Cardiac fibroblast (primary cell): ENCODE measurements at regions not wholly inside any gene's neighbourhood (a gene's known extent, or its start where the extent isn't known, plus 50 kb on each side); places are given as distances from the start of the nearest gene placed in this dataset.

Source experiments
- DNase-seq, 2 donors: peaks; one replicate each; pipeline versions ENCODE4 v3.0.0 to v3.0.0-alpha.2; 2010; ENCODE audit warnings: low read depth in 2 of 2
- H3K4me3 ChIP-seq, 2 donors: replicated peaks in 1 of 2; 1 replicate in 1 of 2; 2 replicates in 1 of 2; pipeline ENCODE4 v1.5.1; 2011; ENCODE audit warnings: low read depth in 2 of 2, low read length in 2 of 2, mild to moderate bottlenecking in 2 of 2, moderate library complexity in 1 of 2
- CTCF ChIP-seq: IDR thresholded peaks from one replicate; pipeline ENCODE4 v1.5.1; 2011; ENCODE audit warnings: low read depth, mild to moderate bottlenecking, low read length, inconsistent platforms

GRCh38 chr9:21609506-21609905 lies 127.4 kb upstream of the IFNE start:
- no peak for TF ChIP-seq CTCF
- DNase-seq, result peak in 1 of 2 donors; percentile 24

DNA sequence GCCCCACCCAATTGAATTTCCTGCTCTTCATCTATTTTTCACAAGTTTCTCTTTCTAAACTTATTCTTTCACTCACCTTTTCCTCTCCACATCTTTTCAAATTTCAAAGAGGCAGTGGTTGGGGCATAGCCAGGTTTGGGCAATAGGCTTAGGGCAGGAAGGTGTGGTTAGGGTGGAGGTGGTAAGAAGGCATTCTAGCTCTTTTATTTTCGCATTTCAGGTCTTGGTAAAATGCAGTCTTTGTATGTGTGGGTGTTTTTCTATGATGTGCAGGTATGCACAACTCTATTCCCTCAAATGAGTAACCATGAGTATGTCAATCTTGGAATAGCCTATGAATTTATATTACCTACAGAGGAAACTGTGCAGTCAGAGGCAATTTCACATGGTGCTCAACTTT lies 129.8 kb upstream of the IFNE start:
- no peak for DNase-seq
- H3K4me3 ChIP-seq, result no peak overlapping the region
- no peak for TF ChIP-seq CTCF

More at GRCh38 chr9:21609506-21609905, 127.4 kb upstream of the IFNE start:
- no peak overlapping the region for H3K4me3 ChIP-seq

- no peak for DNase-seq
- H3K4me3 ChIP-seq, result no peak overlapping the region
- no peak for TF ChIP-seq CTCF
These were observed 132.9 kb upstream of the IFNE start for GRCh38 chr9:21615018-21615417.

- peak in 1 of 2 donors; percentile 27 for DNase-seq
- H3K4me3 ChIP-seq, result no peak overlapping the region
- TF ChIP-seq CTCF, result no peak
These were observed 133.3 kb upstream of the IFNE start for GRCh38 chr9:21615446-21615845.

DNA sequence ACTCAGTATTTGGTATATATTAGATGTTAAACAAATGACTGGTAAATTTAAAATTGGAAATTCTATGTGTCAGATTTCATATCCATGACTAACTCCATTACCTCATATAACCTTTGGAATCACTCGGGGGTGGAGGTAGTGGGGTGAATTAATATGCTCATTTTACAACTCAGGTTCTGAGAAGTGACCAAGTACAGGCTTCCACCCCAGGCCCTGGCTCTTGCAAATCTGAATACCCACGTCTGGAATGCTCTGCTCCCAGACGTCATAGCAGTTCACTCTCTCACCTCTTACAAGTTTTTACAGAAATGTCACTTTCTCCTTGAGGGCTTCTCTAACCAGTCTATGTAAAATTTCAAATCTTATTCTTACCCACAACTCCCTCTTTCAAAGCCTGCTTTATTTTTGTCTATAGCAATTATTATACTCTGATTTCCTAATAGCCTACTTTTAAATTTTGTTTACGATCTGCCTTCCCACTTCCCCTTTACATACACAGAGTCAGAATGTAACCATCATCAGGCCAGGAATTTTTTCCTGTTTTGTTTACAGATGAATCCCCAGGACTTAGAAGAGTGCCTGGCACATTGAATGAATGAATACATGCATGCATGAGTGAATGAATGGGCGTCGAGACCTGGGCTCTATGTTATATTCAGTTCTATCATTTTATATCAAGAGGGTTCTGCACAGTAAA lies 134.1 kb upstream of the IFNE start:
- H3K4me3 ChIP-seq, result no peak overlapping the region

DNA sequence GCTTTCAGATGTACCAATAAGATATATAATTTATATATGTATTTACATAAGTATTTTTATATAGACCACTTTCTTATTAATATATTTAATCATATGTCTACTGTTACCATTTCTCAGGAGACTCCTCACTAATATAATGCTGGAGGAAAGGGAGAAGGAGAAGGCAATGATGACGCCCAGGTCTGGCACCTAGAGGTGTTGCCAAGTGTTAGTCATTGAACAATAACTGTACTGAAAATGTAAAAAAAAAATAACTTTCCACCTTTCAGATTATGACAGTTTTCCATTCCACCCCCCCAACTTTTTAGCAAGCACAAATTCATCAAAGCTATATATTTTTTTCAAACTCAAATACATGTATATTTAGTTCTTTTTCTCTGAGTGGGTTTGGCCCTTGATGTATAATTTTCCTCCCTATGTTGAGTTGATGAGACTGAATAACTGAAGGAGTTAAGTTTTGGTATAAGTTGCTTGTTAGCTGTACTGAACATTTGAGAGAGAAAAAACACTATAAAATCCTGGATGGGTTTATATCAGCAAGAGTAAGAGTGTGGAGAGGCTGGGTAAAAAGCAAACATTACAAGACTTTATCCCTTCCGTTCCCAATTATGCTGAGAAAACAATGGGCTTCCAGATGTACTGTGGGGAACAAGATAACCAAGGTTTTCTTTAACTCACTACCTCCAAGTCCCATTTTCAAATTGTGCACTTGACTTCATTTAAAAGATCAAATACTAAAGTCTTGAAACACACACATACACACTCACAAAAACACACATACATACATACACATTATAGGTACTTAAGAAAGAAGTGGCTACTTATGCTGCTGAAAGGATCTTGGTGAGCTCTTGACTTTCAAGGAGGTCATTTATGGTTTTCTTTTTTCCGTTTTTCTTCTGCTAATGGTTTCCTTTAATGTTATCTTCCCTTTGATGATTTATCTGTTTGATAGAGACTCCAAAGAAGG lies 142.8 kb upstream of the IFNE start:
- no peak for TF ChIP-seq CTCF
- no peak for DNase-seq
- no peak overlapping the region for H3K4me3 ChIP-seq

More for the DNA sequence above, 134.1 kb upstream of the IFNE start:
- peak; percentile 92 to 97 for DNase-seq
- no peak for TF ChIP-seq CTCF
